Spleen (tissue), 11 donors: ENCODE measurements at regions not wholly inside any gene's neighbourhood (a gene's known extent, or its start where the extent isn't known, plus 50 kb on each side); places are given as distances from the start of the nearest gene placed in this dataset.

ENCODE experiments used
- DNase-seq: peaks from one replicate; pipeline ENCODE4 v3.0.0-alpha.2; 2020
- H3K27ac ChIP-seq, 8 donors: fragments of 200-600 bp; sonication (generic) in 7 of 8; 1 replicate in 4 of 8; 2 replicates in 4 of 8; pipeline versions ENCODE4 v1.5.0 to v1.8.0; 2016 to 2021; ENCODE audit warnings: inconsistent platforms in 4 of 8, mild to moderate bottlenecking in 4 of 8, moderate library complexity in 1 of 8
- H3K27me3 ChIP-seq, 7 donors: fragments of 200-600 bp; sonication (generic) in 6 of 7; replicated peaks in 1 of 7; 1 replicate in 4 of 7; 2 replicates in 3 of 7; pipeline versions ENCODE4 v1.5.0 to v1.8.0; 2016 to 2021; ENCODE audit warnings: inconsistent platforms in 3 of 7, mild to moderate bottlenecking in 1 of 7
- H3K36me3 ChIP-seq, 6 donors: fragments of 200-600 bp; sonication (generic) in 5 of 6; 1 replicate in 4 of 6; 2 replicates in 2 of 6; pipeline versions ENCODE4 v1.5.0 to v1.8.0; 2016 to 2021; ENCODE audit warnings: inconsistent platforms in 2 of 6
- H3K4me1 ChIP-seq, 6 donors: fragments of 200-600 bp; sonication (generic) in 5 of 6; 1 replicate in 3 of 6; 2 replicates in 3 of 6; pipeline versions ENCODE4 v1.5.0 to v1.8.0; 2016 to 2021; ENCODE audit warnings: inconsistent platforms in 3 of 6
- H3K4me3 ChIP-seq, 8 donors: fragments of 200-600 bp; sonication (generic) in 7 of 8; 1 replicate in 4 of 8; 2 replicates in 4 of 8; pipeline versions ENCODE4 v1.5.0 to v1.8.0; 2016 to 2021; ENCODE audit warnings: inconsistent platforms in 4 of 8, mild to moderate bottlenecking in 4 of 8, moderate library complexity in 2 of 8
- H3K9me3 ChIP-seq, 8 donors: fragments of 200-600 bp; sonication (generic) in 7 of 8; 1 replicate in 4 of 8; 2 replicates in 4 of 8; pipeline versions ENCODE4 v1.5.0 to v1.8.0; 2016 to 2021; ENCODE audit warnings: inconsistent platforms in 4 of 8
- CTCF ChIP-seq, 11 experiments: fragments of 200-600 bp in 7 of 11; fragments of 450-650 bp in 4 of 11; sonication (generic) in 4 of 11; IDR thresholded peaks in 8 of 11; conservative IDR thresholded peaks in 3 of 11; 1 replicate in 7 of 11; 2 replicates in 4 of 11; pipeline versions ENCODE4 v1.4.0 to v1.8.0; 2016 to 2021; ENCODE audit warnings: antibody characterized with exemption in 11 of 11, inconsistent platforms in 4 of 11, mild to moderate bottlenecking in 1 of 11
- POLR2A ChIP-seq, 3 donors: fragments of 450-650 bp; IDR thresholded peaks; one replicate each; pipeline ENCODE4 v1.5.1; 2017; ENCODE audit warnings: antibody characterized with exemption in 3 of 3, mild to moderate bottlenecking in 1 of 3
- POLR2AphosphoS5 ChIP-seq, 3 donors: sonication (generic); formaldehyde crosslinking; IDR thresholded peaks; one replicate each; pipeline ENCODE4 v1.5.1; 2017; ENCODE audit warnings: antibody characterized with exemption in 3 of 3
- WGBS, 5 donors: extraction: QIAGEN DNeasy Blood & Tissue Kit in 3 of 5; methylation state at CpG; one replicate each; pipeline versions ENCODE4 v1.1.5 to v1.1.7; 2013 to 2018; 5-methylcytosine and 5-hydroxymethylcytosine counted together
- intact Hi-C: fragments of 100-400 bp; cut with DNase I; formaldehyde crosslinking; loops from one replicate; pipeline ENCODE4 v1.15.0; 2023; ENCODE audit warnings: low total_unique reads
- donor health status: healthy with polysubstance abuse.
- donor health status: DM: no; HTN: no; CAD: no; lungs with moderate emphysema.
- donor health status: DM: no; HTN: no; CAD: no.
- donor health status: Bipolar disorder and iron deficiency.
- donor health status: healthy.
- donor health status: DM: no; HTN: no; CAD: no.
- donor health status: DM: yes; HTN: yes; CAD: no.

- Histone ChIP-seq H3K27me3 (no peaks in the 10 kb centered on the region), H3K4me3 (no peak overlapping the region), H3K4me1 (no peaks in the 10 kb centered on the region), H3K9me3 (peaks cover 0 to 14% (median 1%) of the 10 kb centered on the region in 8 donors), H3K27ac (no peak overlapping the region), H3K36me3 (no peaks in the 10 kb centered on the region)
- 19 to 34% (median 28%) methylated on average over 1 of the region's 1 CpG for WGBS, 5 donors
- no peak for DNase-seq
- TF ChIP-seq POLR2A (IDR thresholded peaks at IDR 0.05) (no peak), CTCF (IDR thresholded peaks at IDR 0.05 in 8 of 11, conservative IDR thresholded peaks at IDR 0.05 in 3 of 11) (no peak), POLR2AphosphoS5 (IDR thresholded peaks at IDR 0.05) (no peak)
- intact Hi-C loops = no loop called here
Observed at GRCh38 chr3:164174059-164174458, 904.2 kb downstream of the SI start.

GRCh38 chr3:164155400-164155799 lies 922.9 kb downstream of the SI start:
- no peaks in the 10 kb centered on the region for H3K36me3 ChIP-seq
- DNase-seq = no peak
- intact Hi-C loops = no loop called here
- no peak for TF ChIP-seq POLR2AphosphoS5 (IDR thresholded peaks at IDR 0.05)
- no peak for TF ChIP-seq CTCF (IDR thresholded peaks at IDR 0.05 in 8 of 11, conservative IDR thresholded peaks at IDR 0.05 in 3 of 11)
- TF ChIP-seq POLR2A (IDR thresholded peaks at IDR 0.05) = no peak
- H3K9me3 ChIP-seq = peaks cover 0 to 36% (median 21%) of the 10 kb centered on the region in 8 donors
- 84 to 89% (median 87%) methylated on average over 1 of the region's 1 CpG for WGBS, 5 donors
- H3K4me3 ChIP-seq = no peak overlapping the region
- no peak overlapping the region for H3K27ac ChIP-seq
- no peaks in the 10 kb centered on the region for H3K27me3 ChIP-seq
- H3K4me1 ChIP-seq = no peaks in the 10 kb centered on the region

GRCh38 chr3:164144824-164145223 lies 933.5 kb downstream of the SI start:
- Histone ChIP-seq H3K27ac (no peak overlapping the region), H3K9me3 (peaks cover 0 to 68% (median 59%) of the 10 kb centered on the region in 8 donors), H3K36me3 (no peaks in the 10 kb centered on the region), H3K4me1 (no peaks in the 10 kb centered on the region), H3K4me3 (no peak overlapping the region), H3K27me3 (no peaks in the 10 kb centered on the region)
- TF ChIP-seq POLR2A (IDR thresholded peaks at IDR 0.05) (no peak), POLR2AphosphoS5 (IDR thresholded peaks at IDR 0.05) (no peak), CTCF (IDR thresholded peaks at IDR 0.05 in 8 of 11, conservative IDR thresholded peaks at IDR 0.05 in 3 of 11) (no peak)
- WGBS, 5 donors = 66 to 81% (median 71%) methylated on average over 2 of the region's 2 CpGs
- intact Hi-C loops = no loop called here
- no peak for DNase-seq

GRCh38 chr3:164132878-164133277 lies 945.4 kb downstream of the SI start:
- H3K27ac ChIP-seq = no peak overlapping the region
- no peaks in the 10 kb centered on the region for H3K36me3 ChIP-seq
- intact Hi-C loops = no loop called here
- H3K4me1 ChIP-seq = no peaks in the 10 kb centered on the region
- H3K4me3 ChIP-seq = no peak overlapping the region
- H3K9me3 ChIP-seq = peaks cover 0 to 5% (median 0%) of the 10 kb centered on the region in 8 donors
- DNase-seq = no peak
- 71 to 89% (median 82%) methylated on average over 1 of the region's 1 CpG for WGBS, 5 donors
- TF ChIP-seq CTCF (IDR thresholded peaks at IDR 0.05 in 8 of 11, conservative IDR thresholded peaks at IDR 0.05 in 3 of 11) = no peak
- no peak for TF ChIP-seq POLR2A (IDR thresholded peaks at IDR 0.05)
- H3K27me3 ChIP-seq = no peaks in the 10 kb centered on the region
